GM21737 (cell line): ENCODE measurements at regions not wholly inside any gene's neighbourhood (a gene's known extent, or its start where the extent isn't known, plus 50 kb on each side); places are given as distances from the start of the nearest gene placed in this dataset.

Experiments
- ATAC-seq: cut with Tn5 transposase; IDR thresholded peaks from one replicate; pipeline ENCODE4 v1.9.1; 2021; ENCODE audit warnings: mild to moderate bottlenecking, moderate library complexity; ENCODE audit not compliant: unreplicated experiment

- ATAC-seq, result no peak
Measured at GRCh38 chr4:110770353-110770752, 147.5 kb upstream of the PITX2 start.

- ATAC-seq, result no peak
Measured at GRCh38 chr4:110778521-110778920, 155.6 kb upstream of the PITX2 start.

- no peak for ATAC-seq
Measured at GRCh38 chr4:110780538-110780937, 157.7 kb upstream of the PITX2 start.

- ATAC-seq, result no peak
Measured at GRCh38 chr4:110781944-110782343, 159.1 kb upstream of the PITX2 start.

- ATAC-seq, result no peak
Measured at GRCh38 chr4:110787109-110787508, 164.2 kb upstream of the PITX2 start.

GRCh38 chr4:110787707-110788106 lies 164.8 kb upstream of the PITX2 start:
- no peak for ATAC-seq

GRCh38 chr4:110788302-110788701 lies 165.4 kb upstream of the PITX2 start:
- ATAC-seq, result no peak

- no peak for ATAC-seq
Measured at GRCh38 chr4:110792036-110792435, 169.2 kb upstream of the PITX2 start.

GRCh38 chr4:110793381-110793801 lies 170.5 kb upstream of the PITX2 start:
- no peak for ATAC-seq

- ATAC-seq, result no peak
Measured at GRCh38 chr4:110793890-110794554, 171.1 kb upstream of the PITX2 start.

- no peak for ATAC-seq
Measured at GRCh38 chr4:110795971-110796370, 173.1 kb upstream of the PITX2 start.

GRCh38 chr4:110797486-110797885 lies 174.6 kb upstream of the PITX2 start:
- ATAC-seq, result no peak

- ATAC-seq, result no peak
Measured at GRCh38 chr4:110798687-110799086, 175.8 kb upstream of the PITX2 start.

GRCh38 chr4:110799211-110799610 lies 176.3 kb upstream of the PITX2 start:
- no peak for ATAC-seq

- no peak for ATAC-seq
Measured at GRCh38 chr4:110801591-110801990, 178.7 kb upstream of the PITX2 start.

- ATAC-seq, result no peak
Measured at GRCh38 chr4:110808351-110808878, 185.5 kb upstream of the PITX2 start.

GRCh38 chr4:110815950-110816349 lies 193.1 kb upstream of the PITX2 start:
- ATAC-seq, result no peak

GRCh38 chr4:110816367-110816766 lies 193.5 kb upstream of the PITX2 start:
- ATAC-seq, result no peak

- no peak for ATAC-seq
Measured at GRCh38 chr4:110821186-110821585, 198.3 kb upstream of the PITX2 start.

- ATAC-seq, result no peak
Measured at GRCh38 chr4:110823251-110823650, 200.4 kb upstream of the PITX2 start.

- ATAC-seq, result no peak
Measured at GRCh38 chr4:110824344-110824743, 201.5 kb upstream of the PITX2 start.

GRCh38 chr4:110826656-110827055 lies 203.8 kb upstream of the PITX2 start:
- no peak for ATAC-seq

GRCh38 chr4:110830461-110830860 lies 207.6 kb upstream of the PITX2 start:
- ATAC-seq, result no peak
